Forelimb muscle (tissue), 1 donor: ENCODE measurements at regions not wholly inside any gene's neighbourhood (a gene's known extent, or its start where the extent isn't known, plus 50 kb on each side); places are given as distances from the start of the nearest gene placed in this dataset.

Experiments
- DNase-seq: peaks from one replicate; pipeline ENCODE4 v3.0.0-alpha.2; 2013; ENCODE audit warnings: low read depth

GRCh38 chr6:12383448-12383847 lies 93.3 kb downstream of the EDN1 start:
- DNase-seq, result no peak

DNA sequence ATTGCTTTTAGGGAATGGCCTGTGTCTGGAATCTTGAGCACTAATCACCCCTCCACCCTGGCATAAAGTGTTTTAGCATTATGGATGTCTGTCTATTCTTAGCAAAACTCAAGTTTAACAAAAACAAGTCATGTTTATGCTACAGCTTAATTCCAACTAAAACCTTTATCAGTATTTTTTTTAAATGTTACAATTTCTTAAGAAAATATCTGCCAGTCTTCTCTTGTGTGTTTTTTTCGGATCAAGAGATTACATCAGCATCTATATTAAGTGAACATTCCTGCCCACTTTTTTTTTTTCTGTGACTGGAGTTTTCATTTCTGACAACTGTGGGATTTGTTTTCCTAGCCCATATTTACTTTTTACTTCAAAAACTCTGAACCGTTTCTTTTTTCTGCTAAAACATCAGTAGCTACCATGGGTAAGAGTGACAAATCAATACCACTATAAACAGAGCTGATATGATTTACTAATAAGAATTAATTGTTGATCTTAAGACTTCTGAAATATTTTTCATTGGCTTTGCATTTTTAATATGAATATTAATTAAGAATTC lies 94.3 kb downstream of the EDN1 start:
- DNase-seq, result no peak

GRCh38 chr6:12385316-12385715 lies 95.2 kb downstream of the EDN1 start:
- DNase-seq, result no peak

- no peak for DNase-seq
These were observed 96.7 kb downstream of the EDN1 start for GRCh38 chr6:12386816-12387215.

GRCh38 chr6:12391472-12391871 lies 101.3 kb downstream of the EDN1 start:
- DNase-seq, result no peak

DNA sequence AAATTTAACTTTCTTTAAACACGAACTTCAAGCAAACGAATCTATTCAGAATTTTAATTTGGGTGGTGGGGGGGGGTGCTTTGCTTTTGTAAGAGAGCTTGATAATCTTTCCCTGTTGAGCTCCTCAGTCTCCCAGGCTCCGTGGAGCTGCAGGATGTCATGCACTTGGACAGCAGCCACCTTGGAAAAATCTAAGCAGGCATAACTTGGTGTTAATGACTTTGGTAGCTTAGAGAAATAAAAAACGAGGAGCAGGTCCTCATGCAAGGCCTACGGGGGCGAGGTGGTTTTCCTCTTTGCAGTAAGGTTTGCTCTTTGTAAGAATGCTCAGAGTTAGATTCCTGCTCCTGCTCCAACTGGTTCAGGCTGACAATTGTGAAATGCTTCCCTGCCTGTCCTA lies 102.3 kb downstream of the EDN1 start:
- DNase-seq, result no peak

- DNase-seq, result no peak
These were observed 102.9 kb downstream of the EDN1 start for GRCh38 chr6:12393100-12393499.

DNA sequence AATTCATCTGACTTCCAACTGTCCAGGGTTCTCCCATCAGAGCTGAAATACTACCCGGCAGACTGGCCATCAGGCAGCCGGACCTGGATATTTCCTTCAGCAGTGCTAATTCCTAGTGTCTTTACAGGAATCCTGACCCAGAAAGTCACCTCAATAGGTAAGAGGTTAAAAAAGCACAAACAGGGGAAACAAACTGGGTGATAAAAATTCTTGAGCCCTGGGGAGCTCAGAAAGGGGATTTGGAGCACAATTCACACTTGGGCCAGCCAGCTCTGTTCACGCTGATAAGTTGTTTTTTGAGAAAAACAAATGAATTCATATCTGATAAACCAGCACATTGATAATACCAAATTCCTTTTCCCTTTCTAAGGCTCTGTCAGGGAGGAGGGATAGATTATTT lies 104.0 kb downstream of the EDN1 start:
- no peak for DNase-seq

GRCh38 chr6:12395898-12396297 lies 105.7 kb downstream of the EDN1 start:
- DNase-seq, result no peak

DNA sequence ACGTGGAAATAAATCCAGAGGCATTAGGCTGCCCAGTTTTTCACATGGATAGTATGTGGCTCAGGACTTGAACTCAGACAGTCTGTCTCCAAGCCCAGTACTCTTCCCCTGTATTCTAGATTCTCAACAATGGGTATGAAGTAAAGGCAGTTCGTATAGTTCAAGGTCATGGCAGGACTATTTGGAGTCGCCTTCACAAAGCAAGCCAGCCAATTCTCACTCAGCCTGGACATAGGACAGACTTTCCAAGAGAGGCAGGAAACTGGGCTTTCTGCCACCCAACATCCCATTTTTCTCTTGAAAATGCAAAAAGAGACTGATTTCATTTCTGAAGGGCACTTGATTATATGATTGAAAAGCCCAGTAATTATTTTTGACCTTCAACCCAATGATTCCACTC lies 111.0 kb downstream of the EDN1 start:
- DNase-seq, result no peak

DNA sequence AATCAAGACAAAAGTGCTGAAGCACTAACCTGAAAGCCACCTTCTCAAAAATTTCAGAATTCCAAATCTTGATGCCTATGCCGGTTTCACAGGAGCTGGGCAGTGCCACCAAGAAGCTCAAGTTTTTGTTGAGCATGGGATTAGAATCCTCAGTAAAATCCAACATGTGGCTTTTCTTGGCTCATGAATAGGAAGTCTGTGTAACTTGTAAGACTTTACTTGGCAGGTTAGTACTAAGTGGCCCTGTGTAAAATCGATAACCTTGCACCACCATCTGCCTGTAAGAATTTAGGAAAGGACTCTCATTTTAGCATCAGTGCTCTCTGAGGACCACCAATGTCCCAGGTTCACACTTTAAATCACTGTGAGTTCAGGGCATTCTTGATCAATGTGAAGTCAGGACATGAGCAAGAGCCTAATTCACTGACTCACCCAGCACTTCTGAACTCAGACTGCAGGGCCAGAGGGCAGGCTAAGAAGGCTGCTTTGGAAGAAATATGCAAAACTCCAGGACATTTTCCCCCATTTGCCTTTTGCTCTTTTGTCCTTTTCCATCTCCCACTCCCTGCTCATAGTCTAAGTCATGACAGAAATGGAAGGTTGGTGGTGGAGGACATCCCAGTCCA lies 113.2 kb downstream of the EDN1 start:
- no peak for DNase-seq

GRCh38 chr6:12403947-12404647 lies 113.9 kb downstream of the EDN1 start:
- no peak for DNase-seq

DNA sequence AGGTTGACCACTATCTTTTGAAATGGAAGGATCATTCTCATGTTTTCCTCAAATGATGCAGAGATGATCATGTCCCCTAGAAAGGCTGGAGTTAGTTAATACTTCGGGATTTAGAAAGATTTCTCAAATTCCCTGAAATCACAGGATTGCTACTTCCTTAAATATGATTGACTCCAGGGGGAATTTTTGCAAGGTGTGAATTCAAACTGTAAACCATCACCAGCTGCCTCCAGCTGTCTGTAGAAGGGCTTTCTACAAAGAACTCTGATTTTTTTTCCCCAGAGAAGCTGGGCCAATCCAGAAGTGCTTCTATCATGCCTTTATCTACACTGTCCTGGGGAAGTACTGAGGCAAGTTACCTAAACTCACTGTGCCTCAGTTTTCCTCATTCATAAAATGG lies 114.5 kb downstream of the EDN1 start:
- DNase-seq, result no peak

DNA sequence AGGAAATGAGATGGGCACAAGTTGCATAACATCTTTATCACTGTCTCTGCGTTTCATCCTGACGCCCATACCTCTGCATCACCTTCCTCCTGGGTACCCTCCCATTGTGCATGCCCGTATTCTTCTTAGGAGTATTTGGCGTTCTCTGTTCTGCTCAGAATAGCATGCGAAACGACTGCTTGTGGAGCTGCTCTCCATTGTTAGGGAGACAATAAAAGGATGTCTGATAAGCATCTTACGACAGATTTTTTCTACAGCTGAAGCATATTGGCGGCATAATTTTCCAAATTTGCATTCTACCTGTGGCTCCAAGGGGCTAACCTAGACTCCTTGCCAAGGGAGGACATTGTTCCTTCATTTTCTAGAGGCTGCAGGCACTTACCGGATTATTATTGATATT lies 118.6 kb downstream of the EDN1 start:
- DNase-seq, result no peak

- DNase-seq, result no peak
These were observed 120.8 kb downstream of the EDN1 start for GRCh38 chr6:12410946-12411345.

GRCh38 chr6:12414096-12414675 lies 124.0 kb downstream of the EDN1 start:
- DNase-seq, result no peak

GRCh38 chr6:12415980-12416598 lies 125.9 kb downstream of the EDN1 start:
- no peak for DNase-seq

DNA sequence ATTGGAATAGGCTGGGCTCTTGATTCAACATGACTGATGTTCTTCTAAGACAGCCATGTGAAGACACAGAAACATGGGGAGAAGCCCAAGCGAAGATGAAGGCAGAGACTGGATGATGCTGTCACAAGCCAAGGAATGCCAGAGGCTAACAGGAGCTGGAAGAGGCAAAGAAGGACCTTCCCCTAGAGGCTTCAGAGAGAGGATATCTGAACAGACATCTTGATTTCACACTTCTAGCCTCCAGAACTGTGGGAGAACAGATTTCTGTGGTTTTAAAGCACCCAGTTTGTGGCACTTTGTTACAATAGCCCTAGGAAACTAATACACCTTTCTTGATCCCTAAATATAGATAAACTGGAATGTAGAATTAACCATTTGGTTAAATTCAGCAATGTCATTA lies 127.0 kb downstream of the EDN1 start:
- DNase-seq, result no peak

GRCh38 chr6:12418946-12419345 lies 128.8 kb downstream of the EDN1 start:
- DNase-seq, result no peak

DNA sequence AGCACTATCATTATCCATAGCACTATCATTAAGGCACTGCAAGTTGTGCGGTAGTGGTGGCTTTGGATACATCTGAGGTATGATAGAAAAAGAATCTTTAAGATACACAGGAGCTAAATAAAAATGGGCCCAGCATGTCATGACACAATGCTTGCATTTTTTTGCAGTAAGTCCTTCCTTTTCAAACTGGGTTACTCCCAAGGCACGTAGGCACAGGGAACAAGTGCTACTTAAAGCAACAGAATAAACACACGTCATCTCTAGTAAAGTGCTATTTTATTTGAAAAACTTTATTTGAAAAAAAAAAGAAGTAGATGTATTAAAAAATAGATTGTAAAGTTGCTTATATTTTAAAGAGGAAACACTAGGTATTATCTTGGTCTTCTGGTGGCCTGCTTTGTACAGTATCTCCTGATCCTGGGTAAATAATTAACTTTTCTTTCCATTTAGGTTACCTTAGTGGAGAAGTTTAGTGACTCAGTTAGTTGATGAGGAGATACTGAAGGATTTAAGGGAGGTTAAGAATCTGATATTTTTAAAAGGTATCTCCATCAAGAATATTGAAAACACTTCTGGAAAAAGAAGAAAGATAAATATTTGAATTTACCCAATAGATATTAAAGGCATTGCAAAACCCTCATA lies 129.6 kb downstream of the EDN1 start:
- no peak for DNase-seq

GRCh38 chr6:12420626-12421025 lies 130.5 kb downstream of the EDN1 start:
- no peak for DNase-seq

- DNase-seq, result no peak
These were observed 131.4 kb downstream of the EDN1 start for GRCh38 chr6:12421596-12421995.
